ENCODE measurements at regions not wholly inside any gene's neighbourhood (a gene's known extent, or its start where the extent isn't known, plus 50 kb on each side); places are given as distances from the start of the nearest gene placed in this dataset.

- H3K27ac ChIP-seq (ENCODE audit: low read depth, low read length) = no peak overlapping the region
- no peak overlapping the region for H3K4me2 ChIP-seq (ENCODE audit: insufficient read depth in 1 of 2, low read depth in 2 of 2, low read length in 2 of 2)
- no peaks in the 10 kb centered on the region for H3K79me2 ChIP-seq (ENCODE audit: control insufficient read depth in 1 of 2, insufficient read depth in 2 of 2, low read length in 2 of 2)
- no peak overlapping the region for H2AFZ ChIP-seq (ENCODE audit: low read length)
- H3K56ac ChIP-seq (replicated peaks; ENCODE audit: insufficient read length, low read depth, low read length) = no peak overlapping the region
- ChIA-PET POLR2A (ENCODE audit: partially characterized antibody) (interaction anchor here (0.7 to 0.9 kb wide), 2 partner anchors 63 to 273 kb away, joined by 3 to 9 read pairs; no protein-coding TSS in a partner anchor), CTCF (ENCODE audit: partially characterized antibody) (interaction anchor here (0.6 to 1.9 kb wide), 5 partner anchors 21 to 217 kb away, joined by 3 to 5 read pairs (median 3); no protein-coding TSS in a partner anchor)
- no peak overlapping the region for H3K9ac ChIP-seq (replicated peaks in 1 of 4; ENCODE audit: extremely low read depth in 1 of 4, low read depth in 3 of 4, low read length in 3 of 4)
- DNase-seq (ENCODE audit: low read depth in 1 of 2, low spot score in 2 of 2) = peak in 1 of 2 experiments; percentile 29
- no peak overlapping the region for H3K18ac ChIP-seq (ENCODE audit: extremely low read depth, low read length)
- H4K91ac ChIP-seq (replicated peaks; ENCODE audit: insufficient read length, low read length) = no peak overlapping the region
- no peak overlapping the region for H3K14ac ChIP-seq (ENCODE audit: insufficient read length)
- no peaks in the 10 kb centered on the region for H3K79me1 ChIP-seq (ENCODE audit: low read depth, low read length)
- H2BK15ac ChIP-seq (ENCODE audit: low read length) = no peak overlapping the region
- no peaks in the 10 kb centered on the region for H3K23me2 ChIP-seq (ENCODE audit: low read depth, low read length)
- no peak overlapping the region for H3K23ac ChIP-seq (ENCODE audit: insufficient read length)
- no peak overlapping the region for H2BK5ac ChIP-seq (ENCODE audit: low read depth, low read length)
- H3K9me3 ChIP-seq (ENCODE audit: insufficient read depth in 2 of 2, low read depth in 1 of 2, low read length in 1 of 2) = no peaks in the 10 kb centered on the region
- WGBS, 2 experiments (ENCODE audit: extremely low coverage in 1 of 2, insufficient coverage in 1 of 2, insufficient read length in 1 of 2, insufficient replicate concordance in 2 of 2, low coverage in 1 of 2, low lambda C conversion rate in 2 of 2, missing lambda C conversion rate in 1 of 2) = 94% methylated on average over 12 of the region's 12 CpGs; no CpG with 5 or more reads in 1 of the 2 experiments
- no peaks in the 10 kb centered on the region for H3K36me3 ChIP-seq (ENCODE audit: control insufficient read depth in 2 of 4, insufficient read depth in 4 of 4, low read length in 3 of 4)
- H2BK12ac ChIP-seq (ENCODE audit: low read depth, low read length) = no peak overlapping the region
- FAIRE-seq = no peak
- H4K20me1 ChIP-seq (replicated peaks in 1 of 2; ENCODE audit: control insufficient read depth in 1 of 2, insufficient read depth in 2 of 2, low read length in 2 of 2) = no peaks in the 10 kb centered on the region
- H2BK120ac ChIP-seq (replicated peaks; ENCODE audit: low read depth, low read length) = no peak overlapping the region
- no peak overlapping the region for H3K4me3 ChIP-seq (ENCODE audit: extremely low read depth in 1 of 4, insufficient read depth in 2 of 4, low read depth in 3 of 4, low read length in 4 of 4)
- no peak overlapping the region for H2BK20ac ChIP-seq (ENCODE audit: low read length)
- H4K8ac ChIP-seq (ENCODE audit: extremely low read depth, insufficient read depth, low read length) = no peak overlapping the region; the same call in 1 of the 2 replicates
- H3K4ac ChIP-seq (replicated peaks; ENCODE audit: insufficient read length, low read depth, low read length) = no peak overlapping the region
- no peak overlapping the region for H2AK5ac ChIP-seq (ENCODE audit: low read depth, low read length)
- no peaks in the 10 kb centered on the region for H3K4me1 ChIP-seq (replicated peaks in 1 of 4; ENCODE audit: control insufficient read depth in 3 of 4, insufficient read depth in 4 of 4, low read length in 3 of 4)
- H4K5ac ChIP-seq (ENCODE audit: insufficient read length, low read depth, low read length) = no peak overlapping the region
- H3K27me3 ChIP-seq (replicated peaks in 1 of 4; ENCODE audit: control insufficient read depth in 3 of 4, extremely low read depth in 1 of 4, insufficient read depth in 3 of 4, low read length in 3 of 4) = no peaks in the 10 kb centered on the region
- TF ChIP-seq SP2 (IDR thresholded peaks at IDR 0.05; ENCODE audit: low read length) = no peak
- TF ChIP-seq KDM5A (IDR thresholded peaks at IDR 0.05; ENCODE audit: low read length) = no peak
- TF ChIP-seq RAD21 (IDR thresholded peaks at IDR 0.05 in 1 of 2, conservative IDR thresholded peaks at IDR 0.05 in 1 of 2; ENCODE audit: low read depth in 2 of 2, low read length in 2 of 2) = no peak
- TF ChIP-seq, protein P1, sequence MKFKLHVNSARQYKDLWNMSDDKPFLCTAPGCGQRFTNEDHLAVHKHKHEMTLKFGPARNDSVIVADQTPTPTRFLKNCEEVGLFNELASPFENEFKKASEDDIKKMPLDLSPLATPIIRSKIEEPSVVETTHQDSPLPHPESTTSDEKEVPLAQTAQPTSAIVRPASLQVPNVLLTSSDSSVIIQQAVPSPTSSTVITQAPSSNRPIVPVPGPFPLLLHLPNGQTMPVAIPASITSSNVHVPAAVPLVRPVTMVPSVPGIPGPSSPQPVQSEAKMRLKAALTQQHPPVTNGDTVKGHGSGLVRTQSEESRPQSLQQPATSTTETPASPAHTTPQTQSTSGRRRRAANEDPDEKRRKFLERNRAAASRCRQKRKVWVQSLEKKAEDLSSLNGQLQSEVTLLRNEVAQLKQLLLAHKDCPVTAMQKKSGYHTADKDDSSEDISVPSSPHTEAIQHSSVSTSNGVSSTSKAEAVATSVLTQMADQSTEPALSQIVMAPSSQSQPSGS (IDR thresholded peaks at IDR 0.05; ENCODE audit: low read length) = no peak
- TF ChIP-seq HDAC2 (IDR thresholded peaks at IDR 0.05; ENCODE audit: borderline replicate concordance in 1 of 2, low read depth in 2 of 2, low read length in 2 of 2) = no peak
- TF ChIP-seq FOSL1 (IDR thresholded peaks at IDR 0.05; ENCODE audit: insufficient read depth, low read depth, low read length) = no peak
- TF ChIP-seq TBP (IDR thresholded peaks at IDR 0.05; ENCODE audit: low read depth, low read length) = no peak
- no peak for TF ChIP-seq TEAD4 (IDR thresholded peaks at IDR 0.05; ENCODE audit: low read depth, low read length)
- TF ChIP-seq ASH2L (IDR thresholded peaks at IDR 0.05; ENCODE audit: low read length) = no peak
- no peak for TF ChIP-seq CTBP2 (IDR thresholded peaks at IDR 0.05; ENCODE audit: borderline replicate concordance, insufficient read depth, insufficient read length, low read length)
- TF ChIP-seq SAP30 (IDR thresholded peaks at IDR 0.05; ENCODE audit: insufficient read depth, insufficient replicate concordance, low read length) = no peak
Measured at GRCh38 chr2:415986-416610, 128.2 kb upstream of the ALKAL2 start.
